Activated T-helper 17 cell treated with anti-CD3 and anti-CD28 coated beads, Interleukin-2, amount 50 U/mL, for 72 hours (primary cell): ENCODE measurements at regions not wholly inside any gene's neighbourhood (a gene's known extent, or its start where the extent isn't known, plus 50 kb on each side); places are given as distances from the start of the nearest gene placed in this dataset.

Source experiments
- ATAC-seq: fragments of 150-1000 bp; cut with Tn5 transposase; replicated peaks from 2 replicates; pipeline ENCODE4 v1.10.0; 2021; ENCODE audit warnings: mild to moderate bottlenecking, moderate library complexity
- H3K27ac Mint-ChIP-seq: one replicate; pipeline ENCODE4 v1.8.0; 2022; ENCODE audit warnings: mixed read lengths
- H3K27me3 Mint-ChIP-seq: one replicate; pipeline ENCODE4 v1.8.0; 2022; ENCODE audit warnings: mixed read lengths
- H3K36me3 Mint-ChIP-seq: one replicate; pipeline ENCODE4 v1.8.0; 2022; ENCODE audit warnings: low read depth, mild to moderate bottlenecking, mixed read lengths
- H3K4me1 Mint-ChIP-seq: one replicate; pipeline ENCODE4 v1.8.0; 2022; ENCODE audit warnings: mixed read lengths
- H3K4me3 Mint-ChIP-seq: one replicate; pipeline ENCODE4 v1.8.0; 2022; ENCODE audit warnings: mild to moderate bottlenecking, mixed read lengths
- H3K9me3 Mint-ChIP-seq: one replicate; pipeline ENCODE4 v1.8.0; 2022; ENCODE audit warnings: mixed read lengths

DNA sequence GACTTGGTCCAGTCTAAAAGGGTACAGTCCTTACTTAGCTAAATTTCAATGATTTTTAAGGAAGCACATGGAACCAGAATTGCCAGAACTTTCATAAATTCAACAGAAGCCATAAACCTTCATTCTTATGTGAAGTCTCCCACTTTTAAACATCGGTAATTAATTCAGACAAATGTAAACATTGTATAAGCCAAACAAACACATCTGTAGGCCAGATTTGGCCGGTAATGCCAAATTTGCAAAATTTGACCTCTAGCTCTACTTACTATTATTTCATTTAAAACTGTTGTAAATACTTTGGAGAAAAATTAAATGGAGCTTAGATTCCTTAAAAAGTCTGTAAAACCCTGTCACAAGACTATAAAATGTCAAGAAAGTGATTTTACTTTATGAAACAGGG lies 83.2 kb upstream of the GALNT5 start:
- Mint-ChIP-seq H3K9me3 (no peaks in the 10 kb centered on the region), H3K36me3 (no peaks in the 10 kb centered on the region), H3K4me1 (no peaks in the 10 kb centered on the region), H3K27ac (no peak overlapping the region), H3K4me3 (no peak overlapping the region), H3K27me3 (peaks cover 6% of the 10 kb centered on the region)
- no peak for ATAC-seq

DNA sequence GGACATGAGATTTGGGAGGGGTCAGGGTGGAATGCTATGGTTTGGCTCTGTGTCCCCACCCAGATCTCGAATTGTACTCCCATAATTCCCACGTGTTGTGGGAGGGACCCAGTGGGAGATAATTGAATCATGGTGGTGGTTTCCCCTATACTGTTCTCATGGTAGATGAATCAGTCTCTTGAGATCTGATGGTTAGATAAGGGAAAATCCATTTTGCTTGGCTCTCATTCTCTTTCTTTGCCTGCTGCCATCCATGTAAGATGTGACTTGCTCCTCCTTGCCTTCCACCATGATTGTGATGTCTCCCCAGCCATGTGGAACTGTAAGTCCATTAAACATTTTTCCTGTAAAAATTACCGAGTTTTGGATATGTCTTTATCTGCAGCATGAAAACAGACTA lies 80.9 kb upstream of the GALNT5 start:
- no peaks in the 10 kb centered on the region for H3K36me3 Mint-ChIP-seq
- no peak overlapping the region for H3K4me3 Mint-ChIP-seq
- no peaks in the 10 kb centered on the region for H3K4me1 Mint-ChIP-seq
- peaks cover 3% of the 10 kb centered on the region for H3K27me3 Mint-ChIP-seq
- no peak overlapping the region for H3K27ac Mint-ChIP-seq
- peak; percentile 40 for ATAC-seq
- H3K9me3 Mint-ChIP-seq: no peaks in the 10 kb centered on the region

GRCh38 chr2:157178874-157179273 lies 78.6 kb upstream of the GALNT5 start:
- Mint-ChIP-seq H3K4me1 (no peaks in the 10 kb centered on the region), H3K9me3 (no peaks in the 10 kb centered on the region), H3K36me3 (no peaks in the 10 kb centered on the region), H3K27ac (no peak overlapping the region), H3K4me3 (no peak overlapping the region), H3K27me3 (peaks cover 3% of the 10 kb centered on the region)
- no peak for ATAC-seq

DNA sequence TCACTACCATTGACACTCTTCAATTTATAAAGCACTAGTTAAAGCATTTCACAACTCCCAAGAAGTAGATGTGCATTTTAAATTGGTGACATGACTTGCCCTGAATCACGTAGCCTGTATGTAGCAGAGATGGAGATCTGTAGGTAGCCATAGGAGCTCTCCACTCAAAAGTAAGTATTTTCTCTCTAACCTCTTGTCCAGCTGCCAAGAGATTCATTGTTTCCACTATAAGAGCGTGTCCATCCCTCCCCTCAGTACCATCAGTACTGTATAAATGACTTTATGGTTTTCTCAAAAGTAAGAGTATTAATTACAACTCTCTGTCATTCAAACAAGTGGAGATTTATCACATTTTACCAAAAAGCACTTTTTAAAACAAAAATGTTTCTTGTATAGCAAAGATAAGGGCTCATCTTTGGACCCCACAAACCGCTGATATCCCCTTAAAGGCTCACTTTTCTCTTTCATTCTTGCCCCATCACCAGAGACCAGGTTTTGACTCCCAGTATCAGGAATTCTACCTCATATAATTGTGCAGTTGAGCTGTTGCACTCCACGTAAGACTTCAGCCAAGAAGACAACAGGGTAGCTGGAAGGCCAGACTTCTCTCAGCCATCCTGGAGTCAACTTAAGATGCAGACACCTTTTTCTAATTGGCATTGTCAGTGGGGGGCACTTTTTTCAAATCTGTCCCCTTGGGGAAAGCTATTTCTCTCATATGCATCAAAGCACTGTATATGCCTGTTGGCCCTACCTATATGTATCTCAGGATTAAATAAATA lies 78.0 kb upstream of the GALNT5 start:
- Mint-ChIP-seq H3K9me3 (no peaks in the 10 kb centered on the region), H3K4me3 (no peak overlapping the region), H3K4me1 (no peaks in the 10 kb centered on the region), H3K27me3 (peaks cover 7% of the 10 kb centered on the region), H3K36me3 (no peaks in the 10 kb centered on the region), H3K27ac (no peak overlapping the region)
- ATAC-seq: no peak

- Mint-ChIP-seq H3K9me3 (no peaks in the 10 kb centered on the region), H3K27ac (no peak overlapping the region), H3K27me3 (peaks cover 8% of the 10 kb centered on the region), H3K4me3 (no peak overlapping the region), H3K36me3 (no peaks in the 10 kb centered on the region), H3K4me1 (no peaks in the 10 kb centered on the region)
- ATAC-seq: no peak
These were observed 77.1 kb upstream of the GALNT5 start for GRCh38 chr2:157180359-157180758.

DNA sequence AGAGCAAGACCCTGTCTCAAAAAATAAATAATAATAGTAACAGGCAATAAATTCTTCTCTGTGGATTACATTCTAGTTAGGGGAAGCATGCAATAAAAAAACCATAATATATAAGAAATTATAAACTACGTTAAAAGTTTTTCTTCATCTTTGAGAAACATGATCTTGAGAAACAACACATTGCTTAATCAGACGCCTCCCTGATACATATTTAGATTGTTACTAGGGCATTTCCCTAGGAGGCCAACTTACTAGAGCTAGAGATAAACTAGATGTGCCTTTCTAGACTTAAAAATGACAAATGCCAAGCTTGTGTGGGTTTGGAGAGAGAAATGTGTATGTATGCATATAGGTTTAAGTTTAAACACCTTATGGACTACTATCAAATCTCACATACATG lies 76.3 kb upstream of the GALNT5 start:
- Mint-ChIP-seq H3K9me3 (no peaks in the 10 kb centered on the region), H3K27me3 (peaks cover 11% of the 10 kb centered on the region), H3K27ac (no peak overlapping the region), H3K36me3 (no peaks in the 10 kb centered on the region), H3K4me1 (no peaks in the 10 kb centered on the region), H3K4me3 (no peak overlapping the region)
- no peak for ATAC-seq

DNA sequence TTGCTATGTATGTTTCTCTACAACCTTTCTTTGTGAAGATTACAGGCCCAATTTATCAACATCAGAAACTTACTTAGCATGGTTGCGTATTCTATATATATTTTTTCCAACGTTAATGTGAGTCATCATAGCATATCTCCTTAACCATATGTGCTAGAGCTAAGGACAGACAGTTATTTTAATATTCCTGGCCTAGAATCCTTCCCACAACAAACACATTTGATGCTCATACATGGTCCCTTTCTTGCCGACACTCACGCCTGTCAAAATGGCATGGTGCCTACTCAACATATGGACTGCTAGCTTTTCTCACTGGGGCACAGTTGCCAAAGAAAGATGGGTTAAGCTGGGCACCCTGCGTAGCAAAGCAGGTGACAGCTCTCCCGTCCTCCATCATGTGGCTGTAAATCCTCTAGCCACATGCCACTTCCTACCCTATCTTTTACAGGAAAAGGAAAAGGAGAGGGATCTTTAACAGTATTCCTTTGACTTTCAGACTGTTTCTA lies 75.2 kb upstream of the GALNT5 start:
- Mint-ChIP-seq H3K4me1 (no peaks in the 10 kb centered on the region), H3K4me3 (no peak overlapping the region), H3K36me3 (no peaks in the 10 kb centered on the region), H3K27ac (no peak overlapping the region), H3K9me3 (no peaks in the 10 kb centered on the region), H3K27me3 (peaks cover 12% of the 10 kb centered on the region)
- no peak for ATAC-seq

DNA sequence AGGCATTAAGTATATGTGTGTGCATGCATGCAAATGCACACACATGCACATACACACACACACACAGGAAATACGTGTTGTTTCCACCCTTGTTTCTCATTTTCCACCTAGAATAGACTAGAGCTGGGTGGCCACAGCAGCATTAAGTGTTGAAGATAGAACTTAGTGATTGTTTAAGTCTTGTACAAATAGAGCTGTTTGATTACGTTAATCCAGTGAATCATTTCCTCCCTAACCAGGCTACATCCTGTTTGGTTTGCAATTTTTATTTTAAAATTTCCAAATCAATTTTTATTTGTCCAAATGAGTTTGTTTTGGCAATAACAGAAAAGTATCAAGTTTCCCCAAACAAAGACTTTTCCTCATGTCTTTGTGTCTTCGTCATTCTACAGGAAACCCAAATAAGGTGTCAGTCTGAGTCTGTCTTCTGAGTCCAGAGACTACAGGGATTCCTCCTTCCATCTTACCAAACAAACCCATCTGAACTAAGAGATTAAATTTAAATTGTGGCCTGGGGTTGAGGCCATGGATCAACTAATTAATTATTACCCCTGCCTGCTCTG lies 74.6 kb upstream of the GALNT5 start:
- no peaks in the 10 kb centered on the region for H3K4me1 Mint-ChIP-seq
- H3K9me3 Mint-ChIP-seq: no peaks in the 10 kb centered on the region
- ATAC-seq: peak; percentile 63
- H3K36me3 Mint-ChIP-seq: no peaks in the 10 kb centered on the region
- H3K27ac Mint-ChIP-seq: no peak overlapping the region
- H3K4me3 Mint-ChIP-seq: no peak overlapping the region
- H3K27me3 Mint-ChIP-seq: peaks cover 12% of the 10 kb centered on the region

GRCh38 chr2:157184161-157184895 lies 73.2 kb upstream of the GALNT5 start:
- no peak overlapping the region for H3K27ac Mint-ChIP-seq
- H3K4me1 Mint-ChIP-seq: no peaks in the 10 kb centered on the region
- peaks cover 12% of the 10 kb centered on the region for H3K27me3 Mint-ChIP-seq
- ATAC-seq: no peak
- H3K9me3 Mint-ChIP-seq: no peaks in the 10 kb centered on the region
- no peaks in the 10 kb centered on the region for H3K36me3 Mint-ChIP-seq
- H3K4me3 Mint-ChIP-seq: no peak overlapping the region

DNA sequence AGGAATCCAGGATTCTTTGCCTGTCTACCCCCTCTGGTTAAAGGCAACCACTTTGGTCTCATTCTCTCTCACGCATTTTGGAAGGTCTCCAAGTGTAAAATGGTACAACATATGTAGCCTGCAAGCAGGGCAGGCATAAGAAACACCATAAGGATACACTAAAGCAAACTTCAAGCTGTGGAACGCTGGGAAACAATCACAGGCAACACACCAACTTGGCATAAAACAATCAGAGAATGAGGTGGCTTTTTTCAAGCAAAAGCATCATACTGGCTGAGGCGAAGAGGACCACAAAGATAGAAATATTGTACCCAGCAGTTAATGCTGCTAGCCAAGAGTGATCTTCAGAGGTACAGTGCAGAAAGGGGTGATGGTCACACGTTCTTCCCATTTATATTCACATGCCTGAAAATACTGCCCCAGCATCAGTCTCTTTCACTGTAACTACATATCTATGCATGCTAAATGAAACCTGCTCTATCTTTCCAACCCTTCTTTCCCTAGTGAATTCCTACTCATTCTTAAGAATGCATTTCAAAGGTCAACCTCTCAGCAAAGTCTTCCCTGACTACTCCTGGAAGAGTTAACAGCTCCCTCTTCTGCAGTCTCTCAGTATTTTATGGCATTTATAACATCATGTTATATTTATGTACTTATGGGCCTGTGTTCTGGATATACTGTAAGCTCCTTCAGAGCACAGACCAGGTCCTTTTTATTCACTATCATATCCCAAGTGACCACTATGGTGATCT lies 71.9 kb upstream of the GALNT5 start:
- Mint-ChIP-seq H3K27ac (no peak overlapping the region), H3K4me3 (no peak overlapping the region), H3K27me3 (peaks cover 12% of the 10 kb centered on the region), H3K9me3 (no peaks in the 10 kb centered on the region), H3K36me3 (no peaks in the 10 kb centered on the region), H3K4me1 (no peaks in the 10 kb centered on the region)
- ATAC-seq: no peak

GRCh38 chr2:157190151-157190550 lies 67.4 kb upstream of the GALNT5 start:
- H3K36me3 Mint-ChIP-seq: no peaks in the 10 kb centered on the region
- no peak overlapping the region for H3K27ac Mint-ChIP-seq

GRCh38 chr2:157191186-157191585 lies 66.3 kb upstream of the GALNT5 start:
- Mint-ChIP-seq H3K27me3 (peaks cover 2% of the 10 kb centered on the region), H3K4me3 (no peak overlapping the region), H3K9me3 (no peaks in the 10 kb centered on the region), H3K4me1 (no peaks in the 10 kb centered on the region), H3K36me3 (no peaks in the 10 kb centered on the region), H3K27ac (no peak overlapping the region)
- ATAC-seq: no peak

More at GRCh38 chr2:157190151-157190550, 67.4 kb upstream of the GALNT5 start:
- Mint-ChIP-seq H3K4me1 (no peaks in the 10 kb centered on the region), H3K27me3 (peaks cover 7% of the 10 kb centered on the region), H3K9me3 (no peaks in the 10 kb centered on the region), H3K4me3 (no peak overlapping the region)
- no peak for ATAC-seq

DNA sequence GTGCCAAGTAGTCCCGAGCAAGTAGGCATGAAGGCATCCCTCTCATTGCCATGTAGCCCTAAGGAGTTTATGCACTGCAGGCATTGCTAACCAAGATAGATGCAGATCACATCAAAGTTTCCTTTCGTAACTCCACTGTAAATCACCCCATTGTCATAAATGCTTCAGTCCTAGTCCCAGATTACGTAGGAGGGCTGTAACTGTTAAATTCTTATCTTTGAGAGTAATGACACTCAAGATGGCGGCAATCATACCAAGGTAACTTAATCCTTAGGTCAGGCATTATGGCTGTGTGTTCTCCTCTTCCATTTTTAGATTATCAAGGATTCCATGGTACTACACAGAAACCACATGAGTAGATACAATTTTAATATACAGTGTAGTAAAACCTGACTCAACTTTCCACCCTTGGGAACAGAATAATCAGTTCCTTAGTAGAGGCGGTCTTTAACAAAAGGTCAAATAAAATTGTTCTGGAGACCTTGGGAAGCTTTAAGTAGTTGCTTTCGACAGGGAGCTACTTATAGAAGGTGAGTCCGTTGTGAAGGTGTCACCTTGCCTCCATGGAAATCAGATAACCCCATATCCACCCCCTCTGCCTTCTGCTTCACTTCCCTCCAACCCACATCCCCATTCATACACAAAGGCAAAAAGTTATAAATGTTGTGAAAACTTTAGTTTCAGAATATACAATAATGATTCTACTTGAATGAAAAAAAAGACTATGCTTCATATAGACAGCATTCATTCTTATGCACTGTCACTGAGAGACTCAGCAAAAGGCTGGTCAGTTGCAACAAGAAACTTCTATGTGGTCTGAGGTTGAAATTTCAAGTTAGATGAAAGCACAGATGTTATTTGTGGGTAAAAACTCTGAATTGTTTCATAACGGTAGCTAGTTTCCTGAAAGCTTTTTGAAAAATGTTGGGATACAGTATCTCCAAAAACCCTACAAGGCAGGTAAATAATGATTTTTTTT lies 64.8 kb upstream of the GALNT5 start:
- no peak for ATAC-seq
- Mint-ChIP-seq H3K4me3 (no peak overlapping the region), H3K27ac (no peak overlapping the region), H3K27me3 (peaks cover 3% of the 10 kb centered on the region), H3K4me1 (no peaks in the 10 kb centered on the region), H3K36me3 (no peaks in the 10 kb centered on the region), H3K9me3 (no peaks in the 10 kb centered on the region)
